SK-N-SH (cell line): ENCODE measurements at regions not wholly inside any gene's neighbourhood (a gene's known extent, or its start where the extent isn't known, plus 50 kb on each side); places are given as distances from the start of the nearest gene placed in this dataset.

Experiments
- CTCF ChIA-PET: fragments of 300-600, 350-600 bp; formaldehyde crosslinking; extraction: SDS; loops from one replicate; lab custom pipeline; 2021; lab: Yijun Ruan, JAX
- POLR2A ChIA-PET: fragments of 350-600 bp; sonication (Branson Sonifier 250); formaldehyde crosslinking; extraction: SDS; loops from one replicate; lab custom pipeline; 2020; ENCODE audit warnings: antibody characterized with exemption, inconsistent platforms; lab: Yijun Ruan, JAX
- DNase-seq: peaks from one replicate; pipeline ENCODE4 v3.0.0; 2012
- H2AFZ ChIP-seq: fragments of 200-600 bp; sonication (generic); 2 replicates; pipeline ENCODE4 v1.8.1; 2016; ENCODE audit warnings: antibody characterized with exemption, mild to moderate bottlenecking, low read depth
- H3F3A ChIP-seq: fragments of 200-600 bp; sonication (generic); replicated peaks from 2 replicates; pipeline ENCODE3; 2016; ENCODE audit warnings: antibody characterized with exemption, mild to moderate bottlenecking; ENCODE audit not compliant: insufficient read depth
- H3K27ac ChIP-seq, 2 experiments: fragments of 200-500 bp in 1 of 2; fragments of 200-600 bp in 1 of 2; sonication (Bioruptor generic) in 1 of 2; sonication (generic), shearing (Covaris generic) in 1 of 2; 2 replicates each; pipeline versions ENCODE4 v1.5.1 to v1.6.1; 2014 to 2016; ENCODE audit warnings: low read depth in 2 of 2, inconsistent platforms in 1 of 2, low read length in 1 of 2, mild to moderate bottlenecking in 1 of 2, mixed read lengths in 1 of 2
- H3K27me3 ChIP-seq: fragments of 200-600 bp; sonication (generic), shearing (Covaris generic); 2 replicates; pipeline ENCODE4 v1.6.1; 2016; ENCODE audit warnings: mixed run types; ENCODE audit not compliant: insufficient read depth
- H3K36me3 ChIP-seq, 2 experiments: fragments of 200-500 bp in 1 of 2; fragments of 200-600 bp in 1 of 2; sonication (Bioruptor generic) in 1 of 2; sonication (generic) in 1 of 2; replicated peaks in 1 of 2; 2 replicates each; pipeline versions ENCODE3 to v1.5.1; 2014 to 2016; ENCODE audit warnings: low read length in 1 of 2, mild to moderate bottlenecking in 1 of 2; ENCODE audit not compliant: insufficient read depth in 2 of 2, control insufficient read depth in 1 of 2
- H3K4me1 ChIP-seq, 2 experiments: fragments of 200-500 bp in 1 of 2; fragments of 200-600 bp in 1 of 2; sonication (Bioruptor generic) in 1 of 2; sonication (generic), shearing (Covaris generic) in 1 of 2; 2 replicates each; pipeline versions ENCODE4 v1.5.1 to v1.6.1; 2014 to 2016; ENCODE audit warnings: low read depth in 1 of 2, low read length in 1 of 2, mixed run types in 1 of 2; ENCODE audit not compliant: insufficient read depth in 2 of 2, control insufficient read depth in 1 of 2
- H3K4me2 ChIP-seq: fragments of 200-600 bp; sonication (generic), shearing (Covaris generic); 2 replicates; pipeline ENCODE4 v1.6.1; 2017; ENCODE audit warnings: mixed run types
- H3K4me3 ChIP-seq, 2 experiments: fragments of 200-500 bp in 1 of 2; fragments of 200-600 bp in 1 of 2; sonication (Bioruptor generic) in 1 of 2; sonication (generic), shearing (Covaris generic) in 1 of 2; 2 replicates each; pipeline versions ENCODE4 v1.5.1 to v1.8.1; 2014 to 2016; ENCODE audit warnings: low read depth in 2 of 2, inconsistent platforms in 1 of 2, low read length in 1 of 2, mild to moderate bottlenecking in 1 of 2, mixed read lengths in 1 of 2, moderate library complexity in 1 of 2
- H3K79me2 ChIP-seq: fragments of 200-600 bp; sonication (generic); 2 replicates; pipeline ENCODE4 v1.8.1; 2017; ENCODE audit warnings: mild to moderate bottlenecking; ENCODE audit not compliant: insufficient read depth
- H3K9ac ChIP-seq: fragments of 200-600 bp; sonication (generic); 2 replicates; pipeline ENCODE4 v1.6.1; 2017; ENCODE audit warnings: mixed run types
- H3K9me2 ChIP-seq: fragments of 200-600 bp; sonication (generic); 2 replicates; pipeline ENCODE4 v1.6.1; 2017; ENCODE audit warnings: mixed run types
- H3K9me3 ChIP-seq: fragments of 200-600 bp; sonication (generic); 2 replicates; pipeline ENCODE4 v1.6.1; 2017; ENCODE audit warnings: mixed run types, mild to moderate bottlenecking, moderate library complexity
- H4K20me1 ChIP-seq: fragments of 200-600 bp; sonication (generic); 2 replicates; pipeline ENCODE4 v1.6.1; 2017; ENCODE audit warnings: mild to moderate bottlenecking, mixed run types; ENCODE audit not compliant: insufficient read depth
- ELF1 ChIP-seq: IDR thresholded peaks from 2 replicates; pipeline ENCODE4 v1.4.0; 2012
- EP300 ChIP-seq, 2 experiments: IDR thresholded peaks; 2 replicates each; pipeline versions ENCODE4 v1.4.0 to v1.6.1; 2012; ENCODE audit warnings: borderline replicate concordance in 1 of 2, low read depth in 1 of 2, low read length in 1 of 2
- EZH2phosphoT487 ChIP-seq: fragments of 200-600 bp; sonication (generic); IDR thresholded peaks from 2 replicates; pipeline ENCODE4 v1.6.1; 2017; ENCODE audit warnings: low read depth, mixed run types, mild to moderate bottlenecking, antibody characterized with exemption, moderate library complexity, borderline replicate concordance
- FOXJ3 ChIP-seq: sonication (generic); formaldehyde crosslinking; IDR thresholded peaks from 2 replicates; pipeline ENCODE4 v1.5.1; 2020; ENCODE audit warnings: mild to moderate bottlenecking, missing genetic modification reagents
- GABPA ChIP-seq: IDR thresholded peaks from 2 replicates; pipeline ENCODE4 v1.4.0; 2012; ENCODE audit warnings: low read depth, mild to moderate bottlenecking
- GATA2 ChIP-seq: sonication (generic); formaldehyde crosslinking; IDR thresholded peaks from 2 replicates; pipeline ENCODE4 v1.5.0; 2020; ENCODE audit warnings: mild to moderate bottlenecking, missing genetic modification reagents
- JUND ChIP-seq: IDR thresholded peaks from 2 replicates; pipeline ENCODE4 v1.4.0; 2012
- MXI1 ChIP-seq: IDR thresholded peaks from 2 replicates; pipeline ENCODE4 v1.6.1; 2012; ENCODE audit warnings: mild to moderate bottlenecking, low read depth, low read length, improper control_type of control experiment
- NRF1 ChIP-seq: IDR thresholded peaks from 2 replicates; pipeline ENCODE4 v1.6.1; 2012; ENCODE audit warnings: low read depth, mild to moderate bottlenecking, low read length
- POLR2AphosphoS5 ChIP-seq: IDR thresholded peaks from 2 replicates; pipeline ENCODE4 v1.6.1; 2012; ENCODE audit warnings: low read depth, low read length
- RAD21 ChIP-seq: IDR thresholded peaks from 2 replicates; pipeline ENCODE4 v1.6.1; 2012; ENCODE audit warnings: mild to moderate bottlenecking, low read length
- RCOR1 ChIP-seq: fragments of 150-350 bp; IDR thresholded peaks from 2 replicates; pipeline ENCODE4 v1.6.1; 2017; ENCODE audit warnings: antibody characterized with exemption, low read length
- SMC3 ChIP-seq: IDR thresholded peaks from 2 replicates; pipeline ENCODE4 v1.6.1; 2012; ENCODE audit warnings: low read depth, low read length, improper control_type of control experiment
- TAF1 ChIP-seq: IDR thresholded peaks from 2 replicates; pipeline ENCODE4 v1.6.1; 2012; ENCODE audit warnings: low read depth, mild to moderate bottlenecking, low read length, moderate library complexity, borderline replicate concordance
- TCF12 ChIP-seq: IDR thresholded peaks from 2 replicates; pipeline ENCODE4 v1.4.0; 2012
- TEAD4 ChIP-seq: IDR thresholded peaks from 2 replicates; pipeline ENCODE4 v1.4.0; 2012; ENCODE audit warnings: mild to moderate bottlenecking, borderline replicate concordance; ENCODE audit not compliant: insufficient read depth
- YY1 ChIP-seq: IDR thresholded peaks from 2 replicates; pipeline ENCODE4 v1.4.0; 2012; ENCODE audit warnings: low read depth, mild to moderate bottlenecking
- WGBS: methylation state at CpG from one replicate; pipeline ENCODE4 v1.1.6; 2017; ENCODE audit warnings: low lambda C conversion rate; 5-methylcytosine and 5-hydroxymethylcytosine counted together

- H3K27ac ChIP-seq = no peak overlapping the region
- no peak overlapping the region for H3K4me3 ChIP-seq
- no peaks in the 10 kb centered on the region for H3K36me3 ChIP-seq
- H3F3A ChIP-seq = no peaks in the 10 kb centered on the region
- H3K27me3 ChIP-seq = no peaks in the 10 kb centered on the region
- H4K20me1 ChIP-seq = no peaks in the 10 kb centered on the region
- TF ChIP-seq TCF12 = no peak
- TF ChIP-seq RAD21 = no peak
- no peak for TF ChIP-seq YY1
- TF ChIP-seq EZH2phosphoT487 = no peak
- no peak for TF ChIP-seq GATA2 (CRISPR knock-in tag)
- no peak for TF ChIP-seq EP300 (IDR thresholded peaks at IDR 0.05; ENCODE audit: borderline replicate concordance in 1 of 2, low read depth in 1 of 2, low read length in 1 of 2)
- no peak for TF ChIP-seq ELF1
- no peak for TF ChIP-seq JUND
- POLR2A ChIA-PET = no interaction called here
- no peak overlapping the region for H3K9ac ChIP-seq
- H3K79me2 ChIP-seq = no peaks in the 10 kb centered on the region
- H3K4me2 ChIP-seq = no peak overlapping the region
- CTCF ChIA-PET = interaction anchor here (18.8 kb wide), 1 partner anchor 30 kb away, joined by 636 read pairs; no protein-coding TSS in a partner anchor
- H2AFZ ChIP-seq = no peak overlapping the region
- 0 out of 2 replicates have a peak, but pooled peaks cover 6% of the 10 kb centered on the region for H3K9me2 ChIP-seq
- H3K4me1 ChIP-seq = no peaks in the 10 kb centered on the region; a peak in 1 of 4 replicates
- 60% methylated on average over 3 of the region's 3 CpGs for WGBS
- peaks cover 8% of the 10 kb centered on the region; the same call in 1 of the 2 replicates for H3K9me3 ChIP-seq
- DNase-seq = no peak
Observed at GRCh38 chr18:43601432-43601831, 324.1 kb upstream of the SYT4 start.

GRCh38 chr18:43605224-43605623 is 327.9 kb upstream of the SYT4 start:
- 29% methylated on average over 1 of the region's 1 CpG for WGBS
- no peak overlapping the region for H2AFZ ChIP-seq
- no peaks in the 10 kb centered on the region for H4K20me1 ChIP-seq
- H3K36me3 ChIP-seq = no peaks in the 10 kb centered on the region
- DNase-seq = no peak
- peaks cover 8% of the 10 kb centered on the region; the same call in 1 of the 2 replicates for H3K9me3 ChIP-seq
- H3K9ac ChIP-seq = no peak overlapping the region
- no peak overlapping the region for H3K4me3 ChIP-seq
- ChIA-PET CTCF (interaction anchor here (1.2 kb wide), 1 partner anchor 10 kb away, joined by 4 read pairs; no protein-coding TSS in a partner anchor), POLR2A (no interaction called here)
- H3K4me1 ChIP-seq = peaks cover 0 to 4% of the 10 kb centered on the region in 2 experiments; a peak in 2 of 4 replicates
- H3K9me2 ChIP-seq = 0 out of 2 replicates have a peak, but pooled peaks cover 6% of the 10 kb centered on the region
- no peaks in the 10 kb centered on the region for H3F3A ChIP-seq
- H3K79me2 ChIP-seq = no peaks in the 10 kb centered on the region
- H3K27ac ChIP-seq = no peak overlapping the region
- no peak overlapping the region for H3K4me2 ChIP-seq
- TF ChIP-seq GABPA (no peak), SMC3 (no peak), EZH2phosphoT487 (no peak), FOXJ3 (CRISPR knock-in tag) (no peak), TEAD4 (no peak), TAF1 (no peak), NRF1 (no peak), POLR2AphosphoS5 (no peak), YY1 (no peak), RCOR1 (no peak), MXI1 (no peak)
- H3K27me3 ChIP-seq = no peaks in the 10 kb centered on the region
